GM12875 (cell line): ENCODE measurements at regions not wholly inside any gene's neighbourhood (a gene's known extent, or its start where the extent isn't known, plus 50 kb on each side); places are given as distances from the start of the nearest gene placed in this dataset.

Source experiments
- H3K4me3 ChIP-seq: one replicate; pipeline ENCODE4 v1.5.1; 2011; ENCODE audit warnings: low read depth, low read length, control low read depth
- TF ChIP-seq, protein P1 (sequence below): IDR thresholded peaks from 2 replicates; pipeline ENCODE4 v1.5.1; 2011; ENCODE audit warnings: low read depth, mild to moderate bottlenecking, control low read depth, inconsistent platforms, low read length, moderate library complexity, borderline replicate concordance; ENCODE audit not compliant: insufficient read depth

DNA sequence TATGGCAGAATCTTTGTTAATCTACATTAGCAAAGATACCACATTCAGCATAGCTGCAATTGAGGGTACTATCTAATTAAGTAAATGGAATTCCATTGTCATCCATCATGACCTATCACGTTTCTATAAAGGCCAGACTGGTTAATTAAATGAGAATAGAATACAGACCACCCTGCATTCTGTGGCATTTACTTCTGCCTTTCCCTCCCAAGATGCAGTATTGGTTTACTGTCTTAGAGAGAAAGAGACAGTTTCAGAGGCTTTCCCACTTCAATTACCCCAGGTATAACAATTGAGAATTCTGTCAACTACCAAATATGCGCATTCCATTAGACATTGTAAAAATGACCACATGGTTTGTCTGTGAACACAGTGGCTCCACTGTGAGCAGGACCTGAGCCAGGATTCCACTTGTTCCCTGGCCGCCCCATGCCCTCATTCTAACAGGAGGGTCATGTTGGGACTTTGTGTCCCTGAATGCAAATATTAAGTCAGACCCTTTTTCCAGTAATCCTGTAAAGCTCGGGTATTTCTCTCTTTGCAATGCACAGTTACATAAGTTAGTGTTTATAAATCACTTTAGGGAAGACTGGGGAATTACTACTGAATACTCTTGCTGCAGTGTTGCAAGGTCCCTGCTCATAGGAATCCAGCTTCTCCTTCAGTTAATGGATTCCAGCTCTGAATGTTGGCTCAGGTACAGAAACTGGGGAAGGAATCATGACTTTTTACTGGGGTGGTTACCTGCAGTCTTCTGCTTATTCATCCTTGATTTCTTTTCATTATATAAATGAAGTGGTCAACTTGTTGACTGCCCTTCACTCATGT, 261.0 kb downstream of the PDGFC start:
- no peak overlapping the region for H3K4me3 ChIP-seq
- TF ChIP-seq, protein P1, sequence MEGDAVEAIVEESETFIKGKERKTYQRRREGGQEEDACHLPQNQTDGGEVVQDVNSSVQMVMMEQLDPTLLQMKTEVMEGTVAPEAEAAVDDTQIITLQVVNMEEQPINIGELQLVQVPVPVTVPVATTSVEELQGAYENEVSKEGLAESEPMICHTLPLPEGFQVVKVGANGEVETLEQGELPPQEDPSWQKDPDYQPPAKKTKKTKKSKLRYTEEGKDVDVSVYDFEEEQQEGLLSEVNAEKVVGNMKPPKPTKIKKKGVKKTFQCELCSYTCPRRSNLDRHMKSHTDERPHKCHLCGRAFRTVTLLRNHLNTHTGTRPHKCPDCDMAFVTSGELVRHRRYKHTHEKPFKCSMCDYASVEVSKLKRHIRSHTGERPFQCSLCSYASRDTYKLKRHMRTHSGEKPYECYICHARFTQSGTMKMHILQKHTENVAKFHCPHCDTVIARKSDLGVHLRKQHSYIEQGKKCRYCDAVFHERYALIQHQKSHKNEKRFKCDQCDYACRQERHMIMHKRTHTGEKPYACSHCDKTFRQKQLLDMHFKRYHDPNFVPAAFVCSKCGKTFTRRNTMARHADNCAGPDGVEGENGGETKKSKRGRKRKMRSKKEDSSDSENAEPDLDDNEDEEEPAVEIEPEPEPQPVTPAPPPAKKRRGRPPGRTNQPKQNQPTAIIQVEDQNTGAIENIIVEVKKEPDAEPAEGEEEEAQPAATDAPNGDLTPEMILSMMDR = no peak

DNA sequence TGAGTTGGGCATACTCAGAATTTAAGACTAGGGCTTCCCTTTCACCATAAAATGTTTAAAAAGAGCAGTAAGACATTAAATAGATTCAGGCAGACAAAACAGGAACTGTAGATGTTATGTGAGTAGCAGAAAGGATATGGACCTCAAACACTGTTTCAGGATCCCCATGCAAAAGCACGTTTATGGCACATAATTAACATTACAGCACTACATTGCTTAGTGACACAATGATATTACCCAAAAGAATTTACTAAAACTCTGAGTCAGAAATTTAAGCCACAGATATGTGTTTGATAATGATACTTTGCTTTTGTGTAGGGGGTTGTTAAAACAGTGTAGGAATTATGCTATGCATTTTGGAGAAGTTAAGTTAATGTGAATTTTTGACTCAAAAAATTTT, 266.3 kb downstream of the PDGFC start:
- TF ChIP-seq, protein P1 = no peak
- H3K4me3 ChIP-seq = no peak overlapping the region

DNA sequence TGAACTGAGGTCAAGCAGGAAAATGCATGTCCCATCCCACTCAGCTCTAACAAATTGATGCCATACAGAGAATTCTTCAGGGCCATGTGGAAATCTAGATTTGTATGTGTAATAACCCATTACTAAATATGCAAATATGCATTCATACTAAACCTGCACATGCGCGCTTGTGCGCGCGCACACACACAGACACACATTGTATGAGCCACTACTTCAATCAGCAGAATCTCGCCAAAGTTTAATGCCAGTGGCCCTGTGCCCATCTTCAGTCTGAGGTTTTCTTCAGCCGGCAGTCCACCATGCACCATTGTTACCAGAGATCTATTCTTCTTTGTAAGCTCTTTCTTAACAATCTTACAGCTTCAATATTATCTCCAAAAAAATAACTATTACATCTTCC, 276.4 kb downstream of the PDGFC start:
- no peak overlapping the region for H3K4me3 ChIP-seq
- TF ChIP-seq, protein P1 = no peak

DNA sequence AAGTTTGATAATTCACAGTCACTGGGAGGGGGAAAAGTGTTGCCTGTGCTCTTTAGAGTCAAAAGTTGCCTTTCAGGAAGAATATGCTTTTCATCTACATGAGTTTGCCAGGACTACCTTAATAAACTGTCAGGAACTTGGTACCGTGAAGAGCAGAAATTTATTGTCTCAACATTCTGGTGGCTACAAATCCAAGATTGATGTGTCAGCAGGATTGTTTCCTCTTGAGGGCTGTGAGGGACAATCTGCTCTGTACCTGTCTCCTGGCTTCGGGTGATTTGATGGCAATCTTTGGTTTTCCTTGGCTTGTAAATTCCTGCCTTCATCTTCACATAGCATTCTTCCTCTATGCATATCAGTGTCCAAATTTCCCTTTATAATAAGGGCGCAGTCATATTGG, 277.2 kb downstream of the PDGFC start:
- no peak overlapping the region for H3K4me3 ChIP-seq
- TF ChIP-seq, protein P1 = no peak

DNA sequence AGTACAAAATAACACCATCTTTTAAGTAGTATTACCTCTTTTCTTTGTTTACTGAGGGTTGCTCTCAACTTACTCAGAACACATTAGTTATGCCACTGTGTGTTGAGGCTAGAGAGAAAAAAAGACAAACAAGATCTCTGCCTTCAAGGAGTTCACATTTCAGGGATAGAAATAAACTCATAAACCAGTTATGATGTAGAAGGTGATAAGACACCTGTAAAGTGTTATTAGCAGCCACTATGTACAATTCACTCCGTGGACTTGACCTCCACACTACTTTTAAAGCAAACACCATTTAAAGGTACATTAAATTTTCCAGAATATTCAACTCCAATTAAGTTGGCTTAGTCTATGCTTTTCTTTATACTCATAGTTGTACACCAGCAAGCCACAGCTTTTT, 278.0 kb downstream of the PDGFC start:
- TF ChIP-seq, protein P1 = no peak
- H3K4me3 ChIP-seq = no peak overlapping the region

DNA sequence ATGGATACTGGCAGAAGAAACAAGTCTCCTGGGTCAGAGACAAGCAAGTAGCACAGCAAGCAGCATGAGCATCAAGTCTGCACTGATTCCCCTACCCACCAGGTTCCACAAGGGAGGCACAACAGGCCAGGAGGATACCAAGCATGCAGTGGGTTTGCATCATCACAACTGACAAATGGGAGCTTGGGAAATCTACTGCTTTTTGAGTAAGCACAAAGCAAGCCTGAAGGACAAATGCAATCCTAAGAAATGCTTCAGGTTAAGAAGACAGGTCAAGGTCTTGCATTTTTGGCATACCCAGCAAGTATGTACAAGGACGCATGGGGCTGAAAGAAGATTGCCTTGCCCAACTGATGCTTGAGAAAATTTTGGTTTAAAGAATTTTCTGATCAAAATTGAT, 279.6 kb downstream of the PDGFC start:
- TF ChIP-seq, protein P1 = no peak
- no peak overlapping the region for H3K4me3 ChIP-seq

DNA sequence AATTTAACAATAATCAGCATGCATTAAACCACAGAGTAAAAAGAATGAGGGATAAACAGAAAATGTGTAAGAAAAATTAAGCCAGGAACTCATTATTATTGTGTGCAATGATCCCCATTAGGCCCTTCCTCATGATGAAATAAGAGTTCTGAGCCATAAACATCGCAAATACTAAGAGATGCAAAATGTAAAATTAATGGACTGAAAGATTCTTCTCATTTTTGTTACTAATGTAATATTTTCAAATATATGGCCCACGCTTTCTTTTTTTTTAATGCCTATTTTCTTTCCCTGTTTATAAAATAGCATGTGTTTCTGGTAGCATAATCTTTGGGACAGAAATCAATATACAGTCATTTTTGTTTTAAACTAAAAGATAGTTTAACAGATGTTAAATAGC, 281.0 kb downstream of the PDGFC start:
- TF ChIP-seq, protein P1 = no peak
- H3K4me3 ChIP-seq = no peak overlapping the region
